HG02970 (cell line): ENCODE measurements at regions not wholly inside any gene's neighbourhood (a gene's known extent, or its start where the extent isn't known, plus 50 kb on each side); places are given as distances from the start of the nearest gene placed in this dataset.
"Not testable (repeated sequence)": the region's sequence is repeated elsewhere in the genome, so short reads cannot be mapped to it uniquely, and the experiment has no call there.

Experiments used
- ATAC-seq: cut with Tn5 transposase; IDR thresholded peaks from one replicate; pipeline ENCODE4 v1.9.1; 2021; ENCODE audit warnings: mild to moderate bottlenecking, moderate library complexity, moderate number of reproducible peaks; ENCODE audit not compliant: unreplicated experiment, low FRiP score

- ATAC-seq, result no peak
These were observed 103.9 kb upstream of the BCL6 start for GRCh38 chr3:187849016-187849654.

DNA sequence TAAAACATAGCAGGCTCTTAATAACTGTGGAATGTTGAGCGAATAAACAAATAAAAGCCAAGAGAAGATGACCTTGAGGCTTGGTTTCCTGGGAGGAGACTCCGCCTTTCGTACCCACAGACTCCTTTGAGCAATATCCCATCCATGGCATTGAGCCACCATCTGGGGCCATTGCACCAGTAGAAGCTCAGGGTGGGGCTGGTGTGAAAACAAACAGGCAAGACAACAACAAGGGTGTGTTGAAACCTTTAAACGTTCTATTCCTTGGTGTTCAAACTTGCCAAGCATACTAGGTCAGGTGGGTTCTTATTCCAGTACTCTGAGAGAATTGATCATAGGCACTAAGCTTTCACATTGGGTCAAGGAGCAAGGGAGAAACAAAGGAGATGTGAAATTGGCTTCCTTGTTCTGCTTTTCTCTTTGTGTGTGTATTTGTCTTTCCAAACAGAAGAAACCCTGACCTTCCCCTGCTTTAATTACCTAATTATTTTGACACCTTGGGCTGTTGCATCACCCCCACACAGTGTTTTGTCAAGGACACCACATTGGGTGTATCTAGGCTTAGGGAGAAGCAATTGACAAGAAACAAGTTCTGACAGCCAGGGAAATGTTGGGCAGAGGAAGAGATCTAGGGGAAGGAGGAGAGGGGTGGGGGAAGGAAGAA is 105.1 kb upstream of the BCL6 start:
- ATAC-seq, result no peak

GRCh38 chr3:187852842-187853730 is 107.8 kb upstream of the BCL6 start:
- no peak for ATAC-seq

DNA sequence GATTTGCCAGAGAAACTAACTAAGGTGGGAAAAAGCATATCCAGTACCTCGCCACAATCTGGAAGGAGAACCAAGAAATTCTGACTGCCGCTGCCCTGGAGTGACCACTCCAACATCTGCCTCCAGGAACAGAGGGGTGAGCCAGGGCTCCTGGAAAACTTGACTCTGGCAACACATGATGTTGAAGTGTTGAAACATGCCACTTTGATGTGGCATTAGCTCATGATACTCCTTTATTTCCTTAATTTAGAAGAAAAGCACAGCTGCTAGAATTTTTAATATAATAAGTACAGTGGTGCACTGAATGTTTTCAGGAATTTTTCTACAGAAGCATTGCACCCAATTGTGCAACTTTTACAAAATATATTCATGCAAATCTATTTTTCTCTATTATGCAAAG is 109.9 kb upstream of the BCL6 start:
- ATAC-seq, result no peak

- no peak for ATAC-seq
These were observed 111.3 kb upstream of the BCL6 start for GRCh38 chr3:187856555-187856954.

DNA sequence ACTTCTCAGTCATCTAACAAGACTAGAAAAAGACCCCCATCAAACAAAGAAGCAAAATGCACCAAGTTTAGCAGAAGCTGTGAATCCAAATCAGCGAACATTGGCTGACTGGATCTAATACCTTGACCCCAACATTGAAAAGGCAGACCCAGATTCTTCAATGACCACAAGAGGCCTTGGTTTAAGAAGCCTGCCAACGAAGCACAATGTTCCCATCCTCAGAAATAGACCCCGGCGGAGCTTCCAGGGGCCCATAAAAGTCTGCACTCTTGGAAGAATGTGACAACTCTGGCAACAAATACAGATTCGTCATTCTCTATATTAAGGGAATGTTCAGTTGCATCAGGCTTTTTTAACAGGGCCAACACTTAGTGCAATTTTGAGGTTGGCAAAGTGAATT is 112.8 kb upstream of the BCL6 start:
- ATAC-seq, result no peak

DNA sequence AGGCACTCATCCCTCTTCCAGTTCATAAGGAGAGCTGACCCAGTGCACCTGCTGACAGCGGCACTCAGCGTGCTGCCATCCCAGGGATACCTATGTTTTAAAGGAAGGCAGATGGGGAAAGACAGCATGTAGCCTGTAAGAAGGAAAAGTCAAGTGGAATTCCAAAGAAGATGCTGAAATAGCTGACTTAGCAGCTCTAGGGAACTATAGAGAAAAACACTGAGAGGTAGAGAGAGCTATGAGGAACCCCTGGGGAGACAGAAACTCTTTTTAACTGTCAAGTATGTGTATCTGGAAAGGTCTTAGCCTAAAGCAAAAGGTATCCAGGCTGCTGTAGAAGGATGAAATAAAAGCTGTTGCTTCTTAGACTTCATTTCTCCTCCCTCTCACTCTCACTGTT is 113.4 kb upstream of the BCL6 start:
- no peak for ATAC-seq

- ATAC-seq, result not testable (repeated sequence)
These were observed 117.5 kb upstream of the BCL6 start for GRCh38 chr3:187862701-187863277.

DNA sequence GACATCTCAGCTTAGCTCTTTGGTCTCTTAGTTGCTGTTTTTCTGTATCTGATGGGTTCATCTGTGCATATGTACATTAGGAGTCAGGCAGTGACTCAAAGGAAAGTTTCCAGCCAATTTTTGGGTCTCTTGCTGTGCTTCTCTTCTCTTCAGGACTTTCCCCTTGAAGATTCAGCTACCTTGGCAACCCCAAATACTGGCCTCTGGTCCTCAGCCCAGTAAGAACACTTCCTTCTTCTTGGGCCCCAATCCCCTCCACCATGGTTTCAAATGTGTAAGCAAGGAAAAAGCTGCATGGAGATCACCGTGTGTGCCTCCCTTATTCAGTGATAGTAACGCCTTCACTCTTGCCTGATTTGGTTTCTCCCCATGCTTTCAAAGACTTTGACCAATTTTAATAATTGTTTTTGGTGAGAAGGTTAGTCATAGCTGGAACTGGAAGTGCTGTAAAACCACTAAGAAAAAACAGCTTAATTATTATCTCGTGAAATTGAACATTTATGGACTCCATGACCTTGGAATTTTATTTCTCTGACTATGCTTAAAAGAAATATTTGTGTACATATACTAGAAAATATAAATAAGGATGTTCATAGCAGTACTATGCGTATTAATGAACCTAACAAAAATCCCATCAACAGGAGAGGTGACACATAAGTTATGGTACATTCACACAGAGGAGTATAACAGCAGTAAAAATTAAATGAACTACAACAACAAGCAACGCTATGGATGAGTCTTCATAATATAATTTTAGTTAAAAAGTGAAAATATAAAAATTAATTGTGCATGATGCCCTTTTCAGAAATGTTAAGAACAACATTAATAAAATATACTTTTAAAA is 125.3 kb upstream of the BCL6 start:
- ATAC-seq, result peak; percentile 75

GRCh38 chr3:187871204-187871591 is 125.9 kb upstream of the BCL6 start:
- no peak for ATAC-seq

- no peak for ATAC-seq
These were observed 126.6 kb upstream of the BCL6 start for GRCh38 chr3:187871848-187872247.

DNA sequence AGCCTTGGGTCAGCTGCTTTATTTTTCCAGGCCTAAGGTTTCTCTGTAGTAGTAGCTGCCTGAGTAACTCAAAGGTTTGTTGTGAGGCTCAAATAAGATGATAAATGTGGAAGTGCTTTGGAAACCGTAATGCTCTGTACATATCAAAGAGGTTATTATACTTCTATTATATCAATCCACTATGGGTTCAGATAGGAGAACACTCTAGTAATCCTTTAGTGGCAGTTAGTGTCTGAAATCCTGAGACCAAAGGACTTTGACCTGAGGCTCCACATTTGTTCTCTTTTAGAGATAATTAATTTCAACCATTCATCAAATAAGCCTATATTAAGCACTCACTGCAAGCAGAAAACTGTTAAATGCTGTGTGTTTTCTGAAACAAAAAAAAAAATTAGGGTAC is 128.6 kb upstream of the BCL6 start:
- no peak for ATAC-seq

- no peak for ATAC-seq
These were observed 130.6 kb upstream of the BCL6 start for GRCh38 chr3:187875863-187876262.

DNA sequence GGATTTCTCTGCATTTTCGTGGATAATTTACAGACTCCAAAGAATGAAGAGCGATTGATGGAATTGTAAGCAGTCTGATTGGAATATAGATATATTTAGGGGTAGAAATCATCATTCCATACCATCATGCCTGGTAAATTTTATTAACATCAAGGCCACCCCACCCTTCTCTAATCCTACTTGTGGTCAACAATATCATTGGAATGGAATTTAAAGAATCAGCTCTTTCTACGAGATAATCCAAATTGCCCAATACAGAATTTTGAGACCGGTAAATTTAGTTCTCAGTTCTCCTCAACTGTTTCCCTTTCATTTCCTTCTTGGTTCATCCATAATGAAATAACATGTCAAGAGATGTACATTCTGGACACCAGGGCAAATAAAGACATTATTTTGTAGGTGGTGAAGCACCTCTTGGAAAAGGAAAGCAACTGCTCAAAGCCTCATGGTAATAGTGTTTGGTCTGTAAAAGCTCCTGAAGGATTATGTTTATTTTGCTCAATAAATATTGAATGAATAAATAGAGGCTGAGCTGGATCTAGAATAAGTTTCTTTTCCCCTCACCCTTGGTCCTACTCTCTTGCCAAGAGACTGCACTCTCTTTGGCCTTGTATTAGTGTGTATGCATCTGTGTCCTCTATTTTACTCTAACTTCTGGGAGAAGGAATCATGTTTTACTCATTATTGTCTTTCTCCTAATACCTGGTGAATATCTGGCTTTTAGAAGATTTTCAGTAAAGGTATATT is 133.7 kb upstream of the BCL6 start:
- ATAC-seq, result no peak

DNA sequence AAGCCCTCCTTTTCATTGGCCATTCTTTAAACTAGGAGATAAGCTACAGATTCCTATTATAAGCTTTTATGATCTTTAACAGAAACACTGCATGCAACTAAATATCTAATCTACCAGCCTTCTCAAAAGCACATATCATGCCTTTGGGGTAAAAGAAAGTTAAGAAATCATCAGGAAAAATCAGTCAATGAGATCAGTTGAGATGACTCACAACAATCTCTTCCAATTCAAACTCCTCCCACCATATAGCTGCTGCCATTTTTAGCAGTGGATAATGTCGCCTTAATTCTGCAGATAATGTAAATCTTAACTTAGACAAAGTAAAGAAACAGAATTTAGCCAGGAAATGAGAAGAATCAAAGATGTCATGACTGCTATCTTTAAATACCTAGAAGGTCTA is 135.2 kb upstream of the BCL6 start:
- ATAC-seq, result no peak

DNA sequence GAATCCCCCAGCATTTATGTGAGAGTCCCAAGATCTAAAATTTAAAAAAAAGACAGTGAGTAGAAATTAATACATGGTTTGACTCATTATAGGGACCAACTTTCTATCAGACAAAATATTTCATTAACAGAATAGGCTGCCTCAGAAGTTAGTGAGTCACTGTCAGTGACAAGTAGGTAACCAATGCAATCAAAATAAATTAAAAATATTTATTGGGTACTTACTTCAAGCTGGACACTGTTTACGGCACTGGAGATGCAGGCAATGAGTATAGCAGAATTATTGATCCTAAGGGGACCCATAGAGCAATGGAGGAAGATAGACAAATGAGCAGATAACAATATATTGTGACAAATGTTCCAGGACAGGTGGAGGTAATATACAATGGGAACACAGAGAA is 135.6 kb upstream of the BCL6 start:
- no peak for ATAC-seq

- ATAC-seq, result no peak
These were observed 143.4 kb upstream of the BCL6 start for GRCh38 chr3:187888701-187889100.

DNA sequence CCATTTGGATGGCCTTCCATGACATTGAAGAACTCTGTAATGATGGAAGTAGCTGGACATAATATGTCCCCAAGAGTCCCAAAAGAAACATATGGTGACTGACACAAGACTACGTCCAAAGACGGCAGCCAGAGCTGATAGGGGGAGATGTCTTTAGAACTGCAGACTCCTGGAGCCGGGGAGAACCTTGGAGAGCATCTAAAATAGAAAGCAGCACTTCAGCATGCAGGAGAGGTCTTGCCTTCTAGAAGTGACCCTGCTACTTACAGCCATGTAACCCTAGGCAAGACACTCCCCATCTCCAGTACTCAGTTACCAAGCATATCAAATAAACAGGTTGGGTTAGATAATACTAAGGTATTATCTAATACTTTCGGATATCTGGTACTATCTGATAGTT is 143.8 kb upstream of the BCL6 start:
- no peak for ATAC-seq

GRCh38 chr3:187889601-187890404 is 144.5 kb upstream of the BCL6 start:
- ATAC-seq, result no peak
